HPDE6-E6E7 (cell line): ENCODE measurements at regions not wholly inside any gene's neighbourhood (a gene's known extent, or its start where the extent isn't known, plus 50 kb on each side); places are given as distances from the start of the nearest gene placed in this dataset.
"Not testable (repeated sequence)": the region's sequence is repeated elsewhere in the genome, so short reads cannot be mapped to it uniquely, and the experiment has no call there.

Source experiments
- DNase-seq: peaks from one replicate; pipeline ENCODE4 v3.0.0; 2011; ENCODE audit warnings: missing footprints; ENCODE audit errors: extremely low spot score

- no peak for DNase-seq
Measured at GRCh38 chr6:2307799-2308198, 62.4 kb upstream of the GMDS start.

- no peak for DNase-seq
Measured at GRCh38 chr6:2305951-2306350, 60.5 kb upstream of the GMDS start.

GRCh38 chr6:2302482-2302881, 57.1 kb upstream of the GMDS start:
- not testable (repeated sequence) for DNase-seq

GRCh38 chr6:2296781-2297180, 51.4 kb upstream of the GMDS start:
- no peak for DNase-seq
